ENCODE measurements at regions not wholly inside any gene's neighbourhood (a gene's known extent, or its start where the extent isn't known, plus 50 kb on each side); places are given as distances from the start of the nearest gene placed in this dataset.
A peak's percentile ranks its signal among the peaks of the same experiment; 100 is the strongest.

- DNase-seq (no peak), ATAC-seq (peak; percentile 71)
- intact Hi-C loops (cut with micrococcal nuclease): no loop called here
These were observed 98.4 kb upstream of the OSR1 start for GRCh38 chr2:19456705-19457309.

- DNase-seq: no peak
- ATAC-seq: no peak
- intact Hi-C loops (cut with micrococcal nuclease): no loop called here
These were observed 95.7 kb upstream of the OSR1 start for GRCh38 chr2:19454125-19454524.

GRCh38 chr2:19442731-19443130 is 84.3 kb upstream of the OSR1 start:
- no peak for ATAC-seq
- intact Hi-C loops (cut with micrococcal nuclease): no loop called here

GRCh38 chr2:19439081-19439480 is 80.7 kb upstream of the OSR1 start:
- no peak for DNase-seq
- intact Hi-C loops (cut with micrococcal nuclease): no loop called here
- no peak for ATAC-seq

More at GRCh38 chr2:19442731-19443130, 84.3 kb upstream of the OSR1 start:
- no peak for DNase-seq

DNA sequence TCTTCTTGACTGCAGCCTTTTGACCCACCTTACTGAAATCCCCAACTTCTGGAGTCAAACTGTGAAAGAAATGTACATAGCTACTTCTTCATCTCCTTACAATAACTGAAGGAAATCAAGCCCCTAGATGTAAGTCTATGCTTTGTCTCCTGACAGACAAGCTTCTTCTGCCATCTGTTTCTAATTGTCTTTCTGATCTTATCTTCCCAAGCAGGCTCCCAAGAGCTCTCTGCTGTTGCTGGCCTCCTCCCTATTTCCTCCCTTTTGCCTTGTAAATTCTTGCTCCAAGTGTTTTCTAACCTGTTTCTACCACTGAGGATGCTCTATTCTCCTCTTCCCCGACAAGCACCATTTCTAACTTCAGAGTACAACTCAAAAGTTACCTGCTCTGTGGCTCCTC is 77.4 kb upstream of the OSR1 start:
- intact Hi-C loops (cut with micrococcal nuclease): no loop called here
- ATAC-seq: no peak
- DNase-seq: no peak

GRCh38 chr2:19434413-19434812 is 76.0 kb upstream of the OSR1 start:
- intact Hi-C loops (cut with micrococcal nuclease): no loop called here
- ATAC-seq (no peak), DNase-seq (no peak)

GRCh38 chr2:19426941-19427340 is 68.5 kb upstream of the OSR1 start:
- ATAC-seq: no peak
- intact Hi-C loops (cut with micrococcal nuclease): no loop called here
- no peak for DNase-seq

GRCh38 chr2:19426144-19426543 is 67.7 kb upstream of the OSR1 start:
- no peak for ATAC-seq
- intact Hi-C loops (cut with micrococcal nuclease): no loop called here

GRCh38 chr2:19425419-19425818 is 67.0 kb upstream of the OSR1 start:
- no peak for DNase-seq
- peak; percentile 74 for ATAC-seq

More at GRCh38 chr2:19426144-19426543, 67.7 kb upstream of the OSR1 start:
- DNase-seq: no peak

GRCh38 chr2:19419211-19419880 is 60.9 kb upstream of the OSR1 start:
- DNase-seq: no peak
- no peak for ATAC-seq
- intact Hi-C loops (cut with micrococcal nuclease): no loop called here

More at GRCh38 chr2:19425419-19425818, 67.0 kb upstream of the OSR1 start:
- intact Hi-C loops (cut with micrococcal nuclease): no loop called here

GRCh38 chr2:19416784-19417684 is 58.6 kb upstream of the OSR1 start:
- intact Hi-C loops (cut with micrococcal nuclease): no loop called here
- ATAC-seq: peak; percentile 94
- peak; percentile 55 for DNase-seq

GRCh38 chr2:19416083-19416482 is 57.7 kb upstream of the OSR1 start:
- intact Hi-C loops (cut with micrococcal nuclease): no loop called here
- ATAC-seq (no peak), DNase-seq (no peak)

- DNase-seq (no peak), ATAC-seq (peak; percentile 83)
- intact Hi-C loops (cut with micrococcal nuclease): no loop called here
These were observed 50.6 kb upstream of the OSR1 start for GRCh38 chr2:19409046-19409445.

DNA sequence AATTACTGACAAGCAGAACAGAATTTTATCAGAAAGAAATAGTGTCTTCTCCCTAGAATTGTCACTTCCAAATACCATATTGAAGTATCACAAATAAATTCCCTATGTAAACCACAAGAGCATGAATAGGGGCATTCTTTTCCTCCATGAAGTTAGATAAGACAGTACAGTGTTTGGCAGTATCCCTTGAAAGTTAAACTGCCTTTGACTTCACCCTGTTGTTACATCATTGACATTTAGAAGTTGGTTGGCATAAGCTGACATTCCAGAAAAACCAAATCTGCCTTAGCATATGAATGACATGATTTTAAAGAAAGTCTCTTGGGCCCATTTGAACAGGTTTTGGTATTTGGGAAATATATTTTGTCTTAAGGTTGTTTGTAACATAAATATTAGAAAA is 50.2 kb upstream of the OSR1 start:
- ATAC-seq: peak; percentile 76
- intact Hi-C loops (cut with micrococcal nuclease): no loop called here
- no peak for DNase-seq
